Astrocyte of the cerebellum (primary cell): ENCODE measurements at regions not wholly inside any gene's neighbourhood (a gene's known extent, or its start where the extent isn't known, plus 50 kb on each side); places are given as distances from the start of the nearest gene placed in this dataset.

Experiments used
- DNase-seq: peaks from one replicate; pipeline ENCODE4 v3.0.0-alpha.2; 2011; ENCODE audit warnings: low read depth
- H3K4me3 ChIP-seq: 2 replicates; pipeline ENCODE4 v1.5.1; 2011; ENCODE audit warnings: mild to moderate bottlenecking, low read depth, low read length, moderate library complexity
- in situ Hi-C: cut with HindIII; loops from 2 replicates; pipeline ENCODE4 v1.10.0; 2017; ENCODE audit warnings: low sequenced_read_pairs
- TF ChIP-seq, protein P1 (sequence below): IDR thresholded peaks from 2 replicates; pipeline ENCODE4 v1.5.1; 2012; ENCODE audit warnings: low read length, low read depth, moderate library complexity, mild to moderate bottlenecking; ENCODE audit errors: missing control alignments

- in situ Hi-C loops: no loop called here
Measured at GRCh38 chr6:30832864-30833263, 51.5 kb upstream of the DDR1 start.

DNA sequence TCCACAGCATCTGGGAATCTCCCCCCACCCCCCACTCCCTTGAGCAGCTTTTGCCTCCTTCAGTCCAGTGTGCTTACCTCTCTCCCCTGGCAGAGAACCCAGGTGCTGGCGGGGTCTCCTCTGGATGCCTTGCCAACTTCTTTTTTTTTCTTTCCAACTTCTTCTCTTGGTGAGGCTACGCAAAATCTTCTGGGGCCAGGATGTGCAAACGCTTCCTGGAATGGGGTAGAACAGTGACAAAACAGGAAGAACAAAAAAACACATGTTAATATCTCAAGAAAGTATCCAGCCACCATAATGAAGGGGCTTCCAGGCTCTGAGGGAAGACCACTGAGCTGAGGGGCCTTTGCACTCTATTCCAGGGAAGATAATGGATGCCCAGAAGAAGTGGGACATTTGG lies 53.9 kb upstream of the DDR1 start:
- TF ChIP-seq, protein P1, sequence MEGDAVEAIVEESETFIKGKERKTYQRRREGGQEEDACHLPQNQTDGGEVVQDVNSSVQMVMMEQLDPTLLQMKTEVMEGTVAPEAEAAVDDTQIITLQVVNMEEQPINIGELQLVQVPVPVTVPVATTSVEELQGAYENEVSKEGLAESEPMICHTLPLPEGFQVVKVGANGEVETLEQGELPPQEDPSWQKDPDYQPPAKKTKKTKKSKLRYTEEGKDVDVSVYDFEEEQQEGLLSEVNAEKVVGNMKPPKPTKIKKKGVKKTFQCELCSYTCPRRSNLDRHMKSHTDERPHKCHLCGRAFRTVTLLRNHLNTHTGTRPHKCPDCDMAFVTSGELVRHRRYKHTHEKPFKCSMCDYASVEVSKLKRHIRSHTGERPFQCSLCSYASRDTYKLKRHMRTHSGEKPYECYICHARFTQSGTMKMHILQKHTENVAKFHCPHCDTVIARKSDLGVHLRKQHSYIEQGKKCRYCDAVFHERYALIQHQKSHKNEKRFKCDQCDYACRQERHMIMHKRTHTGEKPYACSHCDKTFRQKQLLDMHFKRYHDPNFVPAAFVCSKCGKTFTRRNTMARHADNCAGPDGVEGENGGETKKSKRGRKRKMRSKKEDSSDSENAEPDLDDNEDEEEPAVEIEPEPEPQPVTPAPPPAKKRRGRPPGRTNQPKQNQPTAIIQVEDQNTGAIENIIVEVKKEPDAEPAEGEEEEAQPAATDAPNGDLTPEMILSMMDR: no peak
- no peak for DNase-seq
- no peak overlapping the region for H3K4me3 ChIP-seq
- in situ Hi-C loops: no loop called here

More at GRCh38 chr6:30832864-30833263, 51.5 kb upstream of the DDR1 start:
- TF ChIP-seq, protein P1: no peak
- H3K4me3 ChIP-seq: no peak overlapping the region
- DNase-seq: no peak

DNA sequence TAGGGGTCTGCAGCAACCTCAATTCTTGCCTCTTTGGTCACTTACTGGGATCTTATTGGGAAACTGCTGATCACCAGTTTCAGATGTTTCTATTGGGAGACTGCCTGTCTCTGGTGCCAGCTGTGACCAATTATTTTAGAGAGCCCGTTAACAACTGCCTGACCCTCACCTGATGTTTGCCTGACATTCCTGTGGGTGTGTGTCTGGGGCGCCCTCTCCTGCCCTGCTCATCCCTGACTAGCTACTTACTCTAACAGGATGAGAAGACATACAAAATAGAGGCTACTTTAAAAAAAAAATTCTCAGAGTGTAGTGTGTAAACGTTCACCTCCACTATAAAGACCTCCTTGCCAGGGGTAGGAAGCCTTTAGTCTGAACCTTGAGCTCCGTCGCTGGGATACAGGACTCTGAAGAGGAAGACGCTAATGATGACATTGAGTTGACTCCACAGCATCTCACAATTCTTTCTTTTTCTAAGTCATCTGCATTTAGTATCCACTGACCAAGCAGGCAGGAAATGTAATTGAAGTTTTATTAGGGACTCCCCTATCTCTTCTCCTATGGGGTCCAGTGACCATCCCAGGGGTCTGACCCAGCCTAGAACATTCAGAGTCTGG lies 54.6 kb upstream of the DDR1 start:
- TF ChIP-seq, protein P1: no peak
- H3K4me3 ChIP-seq: no peak overlapping the region
- no peak for DNase-seq
- in situ Hi-C loops: no loop called here

GRCh38 chr6:30829033-30829432 lies 55.3 kb upstream of the DDR1 start:
- TF ChIP-seq, protein P1: no peak
- in situ Hi-C loops: no loop called here
- H3K4me3 ChIP-seq: no peak overlapping the region
- DNase-seq: no peak

DNA sequence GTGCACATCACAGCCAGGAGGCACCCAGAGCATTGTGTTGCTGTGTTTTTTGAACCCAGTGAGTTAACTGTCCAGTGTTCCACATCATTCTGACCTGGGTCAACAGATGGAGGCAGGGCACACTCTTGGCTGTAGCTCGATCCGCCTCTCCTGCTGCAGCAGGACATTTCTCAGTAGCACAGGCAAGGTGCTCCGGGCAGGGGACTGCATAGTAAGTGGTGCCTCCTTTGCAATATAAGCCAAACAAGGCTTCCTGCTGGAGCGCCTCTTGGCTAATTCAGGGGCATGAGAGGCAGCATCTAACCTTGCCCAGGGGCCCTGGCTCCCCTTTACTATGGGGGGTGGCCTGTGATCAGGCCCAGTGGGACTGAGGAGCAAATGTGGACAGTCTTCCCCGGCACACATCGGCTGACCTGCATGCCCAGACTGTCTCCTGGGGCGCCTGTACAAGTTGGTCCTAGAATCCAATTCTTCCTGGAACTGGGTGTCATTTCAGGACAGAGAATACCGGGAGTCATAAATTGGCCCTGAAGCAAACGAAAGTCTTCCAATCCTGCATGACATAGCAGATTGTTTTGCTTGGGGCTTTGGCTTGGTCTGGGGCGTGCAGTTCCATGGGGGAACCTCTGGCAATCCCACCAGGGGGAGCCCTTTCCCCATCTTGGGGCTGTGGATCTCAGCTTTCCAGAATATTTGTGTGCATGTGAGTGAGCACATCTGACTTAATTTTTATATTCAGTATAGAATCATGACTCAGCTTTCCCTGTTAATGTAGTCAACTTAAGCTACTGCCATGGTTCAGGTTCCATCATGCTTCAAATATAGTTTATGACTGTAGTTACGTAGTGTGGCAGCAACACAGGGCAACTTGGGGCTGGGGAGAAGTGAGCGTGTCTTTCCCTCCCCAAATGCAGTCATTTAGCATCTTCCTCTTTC lies 56.0 kb upstream of the DDR1 start:
- DNase-seq: peak; percentile 76
- TF ChIP-seq, protein P1: peak; percentile 96
- no peak overlapping the region for H3K4me3 ChIP-seq
- in situ Hi-C loops: no loop called here

DNA sequence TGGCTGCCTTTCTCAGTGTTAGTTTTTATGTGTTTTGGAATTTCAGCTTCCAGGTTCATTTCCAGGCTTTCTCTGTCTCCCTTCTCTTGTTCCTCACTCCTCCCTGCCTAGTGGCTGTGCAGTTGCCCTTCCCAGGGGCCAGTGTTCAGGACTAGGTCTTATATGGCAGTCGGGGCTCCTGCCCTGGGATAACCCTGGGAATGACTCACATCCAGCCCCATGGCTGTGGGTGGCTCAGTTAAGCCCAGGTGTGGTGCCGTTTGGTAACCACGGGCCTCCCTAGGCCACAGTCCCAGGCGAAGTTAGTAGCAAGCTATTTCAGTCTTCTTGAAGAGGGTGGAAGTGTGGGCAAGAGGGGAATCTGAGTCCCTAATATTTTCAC lies 57.4 kb upstream of the DDR1 start:
- H3K4me3 ChIP-seq: no peak overlapping the region
- no peak for DNase-seq
- TF ChIP-seq, protein P1: no peak
- in situ Hi-C loops: no loop called here
